RCC 7860 (cell line): ENCODE measurements at regions not wholly inside any gene's neighbourhood (a gene's known extent, or its start where the extent isn't known, plus 50 kb on each side); places are given as distances from the start of the nearest gene placed in this dataset.

Experiments
- DNase-seq: peaks from one replicate; pipeline ENCODE4 v3.0.0-alpha.2; 2015; ENCODE audit warnings: low spot score
- FAIRE-seq: peaks from 2 replicates; lab custom pipeline; 2012; peaks lifted over from hg19 to GRCh38; lab: Jason Lieb, UNC

DNA sequence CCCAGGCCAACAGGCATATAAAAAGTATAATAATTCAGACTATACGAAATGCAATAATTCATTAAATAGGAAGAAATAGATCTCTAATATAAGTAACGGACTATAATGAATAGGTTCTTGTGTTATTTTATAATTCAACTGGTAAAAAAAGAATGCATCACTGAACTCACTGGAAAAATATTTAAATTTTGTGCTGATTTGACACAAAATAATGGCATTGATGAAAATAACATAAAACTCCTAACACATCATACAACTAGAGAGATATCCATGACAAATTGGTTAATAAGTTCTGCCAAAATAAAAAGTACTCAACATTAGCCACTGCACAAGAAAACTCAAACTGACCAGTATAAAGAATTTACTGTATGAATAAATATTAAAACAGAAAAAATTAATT lies 57.1 kb upstream of the RAB4A start:
- FAIRE-seq = no peak
- no peak for DNase-seq

- FAIRE-seq = no peak
- DNase-seq = peak; percentile 72
These were observed 53.2 kb upstream of the RAB4A start for GRCh38 chr1:229217716-229218115.

- DNase-seq (no peak), FAIRE-seq (no peak)
These were observed 52.3 kb upstream of the RAB4A start for GRCh38 chr1:229218612-229219025.

- DNase-seq (no peak), FAIRE-seq (no peak)
These were observed 50.6 kb upstream of the RAB4A start for GRCh38 chr1:229220163-229220846.

GRCh38 chr1:229221106-229222019 lies 49.5 kb upstream of the RAB4A start:
- no peak for DNase-seq
- no peak for FAIRE-seq
